GM12878 (cell line): ENCODE measurements at regions not wholly inside any gene's neighbourhood (a gene's known extent, or its start where the extent isn't known, plus 50 kb on each side); places are given as distances from the start of the nearest gene placed in this dataset.

Experiments
- CBFB ChIP-seq: IDR thresholded peaks from 2 replicates; pipeline ENCODE4 v1.6.1; 2016; ENCODE audit warnings: antibody characterized with exemption, low read depth
- MYC ChIP-seq: IDR thresholded peaks from 2 replicates; pipeline ENCODE4 v1.6.1; 2011; ENCODE audit warnings: mild to moderate bottlenecking, low read length, moderate library complexity, inconsistent platforms; ENCODE audit not compliant: insufficient read depth, insufficient replicate concordance, insufficient read length, severe bottlenecking
- RCOR1 ChIP-seq: conservative IDR thresholded peaks from 2 replicates; pipeline ENCODE4 v1.6.1; 2012; ENCODE audit warnings: low read depth, low read length, improper control_type of control experiment

DNA sequence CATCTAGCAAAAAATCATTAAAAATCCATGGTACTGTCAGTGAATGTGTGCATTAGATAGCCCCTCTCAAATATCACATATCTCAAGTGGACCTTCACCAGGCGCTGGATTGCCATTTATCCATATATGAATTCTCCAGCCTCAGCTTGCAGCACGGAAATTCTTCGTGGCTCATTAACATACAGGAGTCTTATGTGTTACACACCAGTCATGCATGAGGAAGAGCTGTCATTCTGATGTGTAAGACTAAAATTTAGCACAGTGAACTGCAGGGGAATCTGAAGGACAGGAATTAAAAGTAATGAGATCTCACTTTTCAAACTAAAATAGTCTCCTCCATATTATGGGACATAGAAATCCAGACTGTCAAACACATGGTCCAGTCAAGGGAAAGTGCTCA is 542.4 kb upstream of the DPP6 start:
- TF ChIP-seq RCOR1 (no peak), MYC (no peak), CBFB (no peak)
